Liver (tissue), 8 donors: ENCODE measurements at regions not wholly inside any gene's neighbourhood (a gene's known extent, or its start where the extent isn't known, plus 50 kb on each side); places are given as distances from the start of the nearest gene placed in this dataset.

Experiments
- DNase-seq: peaks from one replicate; pipeline ENCODE4 v3.0.0-alpha.2; 2017; ENCODE audit warnings: low spot score
- H3K27ac ChIP-seq, 2 donors: one replicate each; pipeline ENCODE4 v1.7.0; 2013; ENCODE audit warnings: inconsistent platforms in 2 of 2, low read length in 2 of 2, control low read depth in 1 of 2, low read depth in 1 of 2, mild to moderate bottlenecking in 1 of 2
- H3K27me3 ChIP-seq, 4 donors: one replicate each; pipeline versions ENCODE4 v1.6.1 to v1.7.0; 2013; ENCODE audit warnings: low read length in 3 of 4, inconsistent platforms in 1 of 4, mild to moderate bottlenecking in 1 of 4, moderate library complexity in 1 of 4; ENCODE audit not compliant: control insufficient read depth in 4 of 4, insufficient read depth in 4 of 4
- H3K36me3 ChIP-seq, 4 donors: one replicate each; pipeline versions ENCODE4 v1.6.1 to v1.7.0; 2013; ENCODE audit warnings: low read length in 3 of 4, mild to moderate bottlenecking in 3 of 4, low read depth in 1 of 4, moderate library complexity in 1 of 4; ENCODE audit not compliant: control insufficient read depth in 4 of 4, insufficient read depth in 3 of 4
- H3K4me1 ChIP-seq, 4 donors: one replicate each; pipeline versions ENCODE4 v1.6.1 to v1.7.0; 2013; ENCODE audit warnings: low read length in 3 of 4, mild to moderate bottlenecking in 3 of 4, moderate library complexity in 1 of 4; ENCODE audit not compliant: control insufficient read depth in 4 of 4, insufficient read depth in 4 of 4
- H3K4me3 ChIP-seq, 3 donors: one replicate each; pipeline versions ENCODE4 v1.6.1 to v1.7.0; 2013; ENCODE audit warnings: low read length in 3 of 3, control low read depth in 1 of 3, low read depth in 1 of 3, mild to moderate bottlenecking in 1 of 3
- H3K9ac ChIP-seq, 2 donors: one replicate each; pipeline ENCODE4 v1.7.0; 2013; ENCODE audit warnings: low read length in 2 of 2, mild to moderate bottlenecking in 2 of 2, moderate library complexity in 2 of 2, control low read depth in 1 of 2, low read depth in 1 of 2
- H3K9me3 ChIP-seq, 4 donors: one replicate each; pipeline versions ENCODE4 v1.6.1 to v1.7.0; 2013; ENCODE audit warnings: low read length in 3 of 4; ENCODE audit not compliant: control insufficient read depth in 4 of 4
- CTCF ChIP-seq: fragments of 150-350 bp; IDR thresholded peaks from 2 replicates; pipeline ENCODE4 v1.5.1; 2017; ENCODE audit warnings: improper control_type of control experiment, low read depth, low read length; ENCODE audit not compliant: missing input control
- EGR1 ChIP-seq, 2 donors: IDR thresholded peaks; 2 replicates each; pipeline ENCODE4 v1.6.1; 2016 to 2018; ENCODE audit warnings: antibody characterized with exemption in 2 of 2, low read depth in 2 of 2
- FOXA1 ChIP-seq: IDR thresholded peaks from 2 replicates; pipeline ENCODE4 v1.6.1; 2016; ENCODE audit warnings: antibody characterized with exemption
- FOXA2 ChIP-seq: IDR thresholded peaks from 2 replicates; pipeline ENCODE4 v1.6.1; 2016; ENCODE audit warnings: antibody characterized with exemption
- HNF4A ChIP-seq, 2 donors: conservative IDR thresholded peaks; 2 replicates each; pipeline ENCODE4 v1.6.1; 2016; ENCODE audit warnings: antibody characterized with exemption in 2 of 2, mild to moderate bottlenecking in 2 of 2
- HNF4G ChIP-seq: IDR thresholded peaks from 2 replicates; pipeline ENCODE4 v1.6.1; 2016; ENCODE audit warnings: antibody characterized with exemption
- JUND ChIP-seq, 2 donors: IDR thresholded peaks; 2 replicates each; pipeline ENCODE4 v1.6.1; 2016; ENCODE audit warnings: antibody characterized with exemption in 2 of 2
- MAX ChIP-seq: IDR thresholded peaks from 2 replicates; pipeline ENCODE4 v1.6.1; 2016; ENCODE audit warnings: antibody characterized with exemption
- NR2F2 ChIP-seq: IDR thresholded peaks from 2 replicates; pipeline ENCODE4 v1.6.1; 2016; ENCODE audit warnings: antibody characterized with exemption
- RAD21 ChIP-seq, 2 donors: IDR thresholded peaks; 2 replicates each; pipeline ENCODE4 v1.6.1; 2016; ENCODE audit warnings: antibody characterized with exemption in 2 of 2, mild to moderate bottlenecking in 2 of 2
- RXRA ChIP-seq, 2 donors: IDR thresholded peaks; 2 replicates each; pipeline ENCODE4 v1.6.1; 2017 to 2018; ENCODE audit warnings: antibody characterized with exemption in 2 of 2, mild to moderate bottlenecking in 1 of 2
- SP1 ChIP-seq: IDR thresholded peaks from 2 replicates; pipeline ENCODE4 v1.6.1; 2018; ENCODE audit warnings: antibody characterized with exemption, mild to moderate bottlenecking
- YY1 ChIP-seq: IDR thresholded peaks from 2 replicates; pipeline ENCODE4 v1.6.1; 2016; ENCODE audit warnings: antibody characterized with exemption, mild to moderate bottlenecking
- WGBS: extraction: QIAGEN DNeasy Blood & Tissue Kit; methylation state at CpG from one replicate; pipeline ENCODE4 v1.1.7; 2013; 5-methylcytosine and 5-hydroxymethylcytosine counted together
- TF ChIP-seq, protein P1 (sequence below): IDR thresholded peaks from 2 replicates; pipeline ENCODE4 v1.6.1; 2016; ENCODE audit warnings: antibody characterized with exemption
- TF ChIP-seq, protein P2 (sequence below): IDR thresholded peaks from 2 replicates; pipeline ENCODE4 v1.6.1; 2016; ENCODE audit warnings: antibody characterized with exemption
- donor health status: healthy.
- donor health status: healthy.
- donor health status: healthy.
- donor health status: healthy.
- donor health status: healthy.

DNA sequence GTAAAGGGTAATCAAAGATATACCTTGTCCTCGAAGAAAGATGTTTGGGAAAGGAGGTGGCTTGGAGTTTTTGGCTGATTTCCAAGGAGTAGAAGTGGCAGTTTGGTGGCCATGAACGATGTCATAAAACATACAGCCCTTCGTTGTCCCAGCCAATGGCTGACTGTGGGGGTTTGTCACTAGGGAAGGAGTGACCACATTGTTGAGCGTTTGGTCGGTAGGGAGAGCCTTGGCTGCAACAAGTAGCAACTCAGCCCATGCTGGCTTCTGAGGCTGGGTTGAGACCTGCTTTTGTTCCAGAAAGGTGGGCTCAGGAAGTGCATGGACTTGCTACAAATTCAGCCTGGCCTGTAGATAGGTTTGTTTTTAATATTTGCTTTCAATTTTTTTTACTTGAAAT is 128.3 kb downstream of the BOD1 start:
- Histone ChIP-seq H3K4me3 (no peak overlapping the region), H3K27ac (no peak overlapping the region), H3K9ac (no peak overlapping the region), H3K27me3 (peaks cover 0 to 5% (median 0%) of the 10 kb centered on the region in 4 donors), H3K36me3 (no peaks in the 10 kb centered on the region), H3K9me3 (no peaks in the 10 kb centered on the region), H3K4me1 (no peaks in the 10 kb centered on the region)
- DNase-seq: no peak
- TF ChIP-seq HNF4G (no peak), EGR1 (IDR thresholded peaks at IDR 0.05; ENCODE audit: low read depth in 2 of 2) (no peak), FOXA1 (no peak)
- WGBS: 72% methylated on average over 5 of the region's 5 CpGs

DNA sequence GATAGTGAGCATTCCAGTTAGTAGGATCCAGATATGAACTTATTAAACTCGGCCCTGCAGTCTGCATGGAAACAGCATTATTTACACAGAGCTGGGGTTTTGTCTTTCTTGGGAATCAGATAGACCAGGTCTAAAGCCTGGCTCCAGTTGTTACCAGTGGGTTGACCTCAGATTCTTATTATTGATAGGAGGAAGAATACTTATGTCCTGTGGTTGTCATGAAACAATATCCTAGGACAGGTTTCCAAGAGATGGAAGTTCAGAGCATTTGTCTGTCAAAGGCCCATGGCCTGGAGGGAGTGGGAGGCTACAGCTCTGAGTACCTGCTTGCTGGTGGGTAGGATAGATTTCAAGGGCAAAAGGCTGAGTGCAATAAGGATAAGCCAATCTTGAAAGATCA is 129.2 kb downstream of the BOD1 start:
- no peaks in the 10 kb centered on the region for H3K36me3 ChIP-seq
- no peak for DNase-seq
- 57% methylated on average over 1 of the region's 1 CpG for WGBS

GRCh38 chr5:173486355-173487225 is 129.9 kb downstream of the BOD1 start:
- Histone ChIP-seq H3K4me3 (no peak overlapping the region), H3K27me3 (peaks cover 0 to 5% (median 0%) of the 10 kb centered on the region in 4 donors), H3K36me3 (no peaks in the 10 kb centered on the region), H3K9me3 (no peaks in the 10 kb centered on the region), H3K4me1 (no peaks in the 10 kb centered on the region), H3K9ac (no peak overlapping the region), H3K27ac (no peak overlapping the region)
- TF ChIP-seq, protein P1, sequence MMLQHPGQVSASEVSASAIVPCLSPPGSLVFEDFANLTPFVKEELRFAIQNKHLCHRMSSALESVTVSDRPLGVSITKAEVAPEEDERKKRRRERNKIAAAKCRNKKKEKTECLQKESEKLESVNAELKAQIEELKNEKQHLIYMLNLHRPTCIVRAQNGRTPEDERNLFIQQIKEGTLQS: no peak
- TF ChIP-seq FOXA1 (no peak), SP1 (no peak), NR2F2 (no peak), HNF4A (conservative IDR thresholded peaks at IDR 0.05) (no peak), YY1 (no peak)
- DNase-seq: no peak
- WGBS: 69% methylated on average over 6 of the region's 6 CpGs

More for the DNA sequence above, 129.2 kb downstream of the BOD1 start:
- Histone ChIP-seq H3K27me3 (peaks cover 0 to 5% (median 0%) of the 10 kb centered on the region in 4 donors), H3K9ac (no peak overlapping the region), H3K4me1 (no peaks in the 10 kb centered on the region), H3K4me3 (no peak overlapping the region), H3K27ac (no peak overlapping the region), H3K9me3 (no peaks in the 10 kb centered on the region)
- TF ChIP-seq MAX (no peak), SP1 (no peak), NR2F2 (no peak)

- no peak for TF ChIP-seq EGR1 (IDR thresholded peaks at IDR 0.05; ENCODE audit: low read depth in 2 of 2)
- TF ChIP-seq FOXA2: no peak
- TF ChIP-seq RXRA (IDR thresholded peaks at IDR 0.05): no peak
- TF ChIP-seq MAX: no peak
- TF ChIP-seq, protein P1: no peak
- no peak for TF ChIP-seq CTCF
- no peak for TF ChIP-seq RAD21 (IDR thresholded peaks at IDR 0.05)
- TF ChIP-seq JUND (IDR thresholded peaks at IDR 0.05): no peak
- TF ChIP-seq SP1: no peak
- TF ChIP-seq, protein P2, sequence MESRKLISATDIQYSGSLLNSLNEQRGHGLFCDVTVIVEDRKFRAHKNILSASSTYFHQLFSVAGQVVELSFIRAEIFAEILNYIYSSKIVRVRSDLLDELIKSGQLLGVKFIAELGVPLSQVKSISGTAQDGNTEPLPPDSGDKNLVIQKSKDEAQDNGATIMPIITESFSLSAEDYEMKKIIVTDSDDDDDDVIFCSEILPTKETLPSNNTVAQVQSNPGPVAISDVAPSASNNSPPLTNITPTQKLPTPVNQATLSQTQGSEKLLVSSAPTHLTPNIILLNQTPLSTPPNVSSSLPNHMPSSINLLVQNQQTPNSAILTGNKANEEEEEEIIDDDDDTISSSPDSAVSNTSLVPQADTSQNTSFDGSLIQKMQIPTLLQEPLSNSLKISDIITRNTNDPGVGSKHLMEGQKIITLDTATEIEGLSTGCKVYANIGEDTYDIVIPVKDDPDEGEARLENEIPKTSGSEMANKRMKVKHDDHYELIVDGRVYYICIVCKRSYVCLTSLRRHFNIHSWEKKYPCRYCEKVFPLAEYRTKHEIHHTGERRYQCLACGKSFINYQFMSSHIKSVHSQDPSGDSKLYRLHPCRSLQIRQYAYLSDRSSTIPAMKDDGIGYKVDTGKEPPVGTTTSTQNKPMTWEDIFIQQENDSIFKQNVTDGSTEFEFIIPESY: no peak
- no peak for TF ChIP-seq FOXA1
- no peak for TF ChIP-seq HNF4A (conservative IDR thresholded peaks at IDR 0.05)
- DNase-seq: no peak
- no peak overlapping the region for H3K27ac ChIP-seq
- no peak overlapping the region for H3K4me3 ChIP-seq
- peaks cover 0 to 5% (median 0%) of the 10 kb centered on the region in 4 donors for H3K27me3 ChIP-seq
- H3K36me3 ChIP-seq: no peaks in the 10 kb centered on the region
- H3K9ac ChIP-seq: no peak overlapping the region
- WGBS: 77% methylated on average over 10 of the region's 10 CpGs
- H3K9me3 ChIP-seq: no peaks in the 10 kb centered on the region
- no peaks in the 10 kb centered on the region for H3K4me1 ChIP-seq
Observed at GRCh38 chr5:173484569-173484968, 131.9 kb downstream of the BOD1 start.
